Mesenchymal stem cell (in vitro differentiated cells and primary cell): ENCODE measurements at regions not wholly inside any gene's neighbourhood (a gene's known extent, or its start where the extent isn't known, plus 50 kb on each side); places are given as distances from the start of the nearest gene placed in this dataset.

Experiments
- DNase-seq: peaks from one replicate; pipeline ENCODE4 v3.0.0-alpha.2; 2013
- H2AFZ ChIP-seq: one replicate; pipeline ENCODE4 v1.6.1; 2013; ENCODE audit warnings: low read depth, mild to moderate bottlenecking, control low read depth, inconsistent platforms, low read length, moderate library complexity
- H2AK5ac ChIP-seq: 2 replicates; pipeline ENCODE4 v1.6.1; 2013; ENCODE audit warnings: low read length, moderate library complexity, mild to moderate bottlenecking, inconsistent platforms; ENCODE audit not compliant: severe bottlenecking
- H2BK120ac ChIP-seq: one replicate; pipeline ENCODE4 v1.6.1; 2013; ENCODE audit warnings: low read depth, mild to moderate bottlenecking, inconsistent platforms, low read length, moderate library complexity
- H2BK12ac ChIP-seq, 2 experiments: one replicate each; pipeline ENCODE4 v1.6.1; 2013; ENCODE audit warnings: inconsistent platforms in 2 of 2, low read length in 2 of 2, mild to moderate bottlenecking in 2 of 2, moderate library complexity in 2 of 2, control low read depth in 1 of 2
- H2BK15ac ChIP-seq: one replicate; pipeline ENCODE4 v1.6.1; 2013; ENCODE audit warnings: mild to moderate bottlenecking, low read depth, inconsistent platforms; ENCODE audit not compliant: poor library complexity, severe bottlenecking
- H2BK5ac ChIP-seq: 2 replicates; pipeline ENCODE4 v1.6.1; 2013; ENCODE audit warnings: low read depth, mild to moderate bottlenecking, low read length, control low read depth, inconsistent platforms; ENCODE audit not compliant: poor library complexity, severe bottlenecking
- H3K14ac ChIP-seq, 2 experiments: one replicate each; pipeline ENCODE4 v1.6.1; 2013; ENCODE audit warnings: inconsistent platforms in 2 of 2, low read length in 2 of 2, control low read depth in 1 of 2, mild to moderate bottlenecking in 1 of 2, moderate library complexity in 1 of 2
- H3K18ac ChIP-seq, 2 experiments: one replicate each; pipeline ENCODE4 v1.6.1; 2013; ENCODE audit warnings: inconsistent platforms in 2 of 2, low read length in 2 of 2, control low read depth in 1 of 2, low read depth in 1 of 2, mild to moderate bottlenecking in 1 of 2
- H3K23ac ChIP-seq, 2 experiments: one replicate each; pipeline ENCODE4 v1.6.1; 2013; ENCODE audit warnings: inconsistent platforms in 2 of 2, low read length in 2 of 2, mild to moderate bottlenecking in 2 of 2, moderate library complexity in 2 of 2, control low read depth in 1 of 2
- H3K27ac ChIP-seq: 2 replicates; pipeline ENCODE4 v1.5.1; 2013; ENCODE audit warnings: mild to moderate bottlenecking, moderate library complexity, low read length, control low read depth, inconsistent platforms; ENCODE audit not compliant: poor library complexity, severe bottlenecking
- H3K27me3 ChIP-seq, 2 experiments: 2 replicates each; pipeline versions ENCODE4 v1.6.1 to v1.7.0; 2013; ENCODE audit warnings: low read length in 2 of 2, mild to moderate bottlenecking in 2 of 2, moderate library complexity in 2 of 2, control low read depth in 1 of 2, inconsistent platforms in 1 of 2; ENCODE audit not compliant: control insufficient read depth in 1 of 2, insufficient read depth in 1 of 2
- H3K36me3 ChIP-seq, 2 experiments: 2 replicates each; pipeline versions ENCODE4 v1.6.1 to v1.7.0; 2013; ENCODE audit warnings: low read length in 2 of 2, control low read depth in 1 of 2, inconsistent platforms in 1 of 2, low read depth in 1 of 2, mild to moderate bottlenecking in 1 of 2; ENCODE audit not compliant: insufficient read depth in 2 of 2, control insufficient read depth in 1 of 2
- H3K4ac ChIP-seq, 2 experiments: one replicate each; pipeline ENCODE4 v1.6.1; 2013; ENCODE audit warnings: inconsistent platforms in 2 of 2, low read length in 2 of 2, mild to moderate bottlenecking in 2 of 2, moderate library complexity in 2 of 2, control low read depth in 1 of 2, low read depth in 1 of 2
- H3K4me1 ChIP-seq: 2 replicates; pipeline ENCODE4 v1.6.1; 2013; ENCODE audit warnings: low read depth, low read length, control low read depth; ENCODE audit not compliant: control insufficient read depth, insufficient read depth
- H3K4me2 ChIP-seq: 2 replicates; pipeline ENCODE4 v1.6.1; 2013; ENCODE audit warnings: low read length, mild to moderate bottlenecking, inconsistent platforms; ENCODE audit not compliant: poor library complexity, severe bottlenecking
- H3K4me3 ChIP-seq, 2 experiments: 2 replicates each; pipeline versions ENCODE4 v1.5.1 to v1.7.0; 2013; ENCODE audit warnings: low read length in 2 of 2, mild to moderate bottlenecking in 2 of 2, control low read depth in 1 of 2, low read depth in 1 of 2; ENCODE audit not compliant: insufficient read depth in 1 of 2
- H3K79me1 ChIP-seq: replicated peaks from 2 replicates; pipeline ENCODE4 v1.6.1; 2013; ENCODE audit warnings: mild to moderate bottlenecking, control low read depth, low read length, inconsistent platforms; ENCODE audit not compliant: poor library complexity, severe bottlenecking
- H3K9ac ChIP-seq: 2 replicates; pipeline ENCODE4 v1.7.0; 2013; ENCODE audit warnings: mild to moderate bottlenecking, low read length, moderate library complexity
- H3K9me3 ChIP-seq: 2 replicates; pipeline ENCODE4 v1.7.0; 2013; ENCODE audit warnings: mild to moderate bottlenecking, low read length; ENCODE audit not compliant: control insufficient read depth
- H4K8ac ChIP-seq: one replicate; pipeline ENCODE4 v1.6.1; 2013; ENCODE audit warnings: inconsistent platforms, mild to moderate bottlenecking, low read length, moderate library complexity
- H4K91ac ChIP-seq: one replicate; pipeline ENCODE4 v1.6.1; 2013; ENCODE audit warnings: mild to moderate bottlenecking, low read length, inconsistent platforms
- WGBS: methylation state at CpG from one replicate; pipeline ENCODE4 v1.1.7; 2013; ENCODE audit warnings: mixed read lengths; 5-methylcytosine and 5-hydroxymethylcytosine counted together

DNA sequence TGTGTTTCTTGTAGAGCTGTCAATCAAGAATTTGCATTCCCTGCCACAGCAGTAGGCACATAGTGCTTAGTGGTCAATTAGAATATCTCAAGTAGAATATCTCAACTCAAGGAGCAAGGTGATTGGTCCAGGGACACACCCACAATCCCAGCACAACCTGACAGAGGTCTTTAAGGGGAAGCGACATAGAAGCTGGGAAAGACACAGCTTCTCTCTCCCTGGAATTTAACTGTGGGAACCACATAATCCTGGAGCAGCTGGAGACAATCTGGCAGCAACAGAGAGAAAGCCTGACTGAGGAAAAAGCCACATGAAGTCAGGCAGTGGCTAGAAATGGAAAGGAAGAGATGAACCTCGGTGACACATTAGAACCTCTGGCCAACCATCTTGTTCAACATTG lies 85.7 kb upstream of the LMO3 start:
- H3K27ac ChIP-seq = no peak overlapping the region
- no peak overlapping the region for H2BK12ac ChIP-seq
- no peak overlapping the region for H4K91ac ChIP-seq
- WGBS = 77% methylated on average over 2 of the region's 2 CpGs
- no peak overlapping the region for H2AFZ ChIP-seq
- no peak overlapping the region for H3K9ac ChIP-seq
- no peak overlapping the region for H3K14ac ChIP-seq
- no peak overlapping the region for H3K4me2 ChIP-seq
- H3K36me3 ChIP-seq = no peaks in the 10 kb centered on the region
- no peak for DNase-seq
- H3K27me3 ChIP-seq = no peaks in the 10 kb centered on the region
- H3K4me1 ChIP-seq = no peaks in the 10 kb centered on the region
- peaks cover 20% of the 10 kb centered on the region for H3K9me3 ChIP-seq
- H3K79me1 ChIP-seq = no peaks in the 10 kb centered on the region
- no peak overlapping the region for H2BK120ac ChIP-seq
- no peak overlapping the region for H3K4ac ChIP-seq
- no peak overlapping the region for H2BK15ac ChIP-seq
- no peak overlapping the region for H3K4me3 ChIP-seq
- no peak overlapping the region for H4K8ac ChIP-seq
- H3K23ac ChIP-seq = no peak overlapping the region
- no peak overlapping the region for H2BK5ac ChIP-seq
- no peak overlapping the region for H2AK5ac ChIP-seq
- H3K18ac ChIP-seq = no peak overlapping the region

DNA sequence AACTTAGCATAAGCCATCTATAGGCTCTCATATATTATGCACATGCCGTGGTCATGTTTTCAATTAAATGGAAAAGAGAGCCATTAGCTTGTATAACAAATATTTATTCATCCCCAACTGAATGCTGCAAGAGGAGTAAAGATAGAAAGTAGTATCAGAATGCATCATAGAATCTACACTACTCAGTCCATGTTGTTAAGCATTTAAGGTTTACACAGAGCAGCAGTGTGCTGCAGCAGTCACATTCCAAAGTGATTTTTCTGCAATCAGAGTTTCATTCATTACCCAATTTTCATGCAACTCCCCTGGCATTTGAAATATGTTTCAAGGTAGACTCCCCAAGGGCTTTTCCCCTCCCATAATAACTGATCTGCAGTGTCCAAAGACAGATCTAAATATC lies 82.2 kb upstream of the LMO3 start:
- H3K36me3 ChIP-seq = no peaks in the 10 kb centered on the region
- H3K4ac ChIP-seq = no peak overlapping the region
- H2AK5ac ChIP-seq = no peak overlapping the region
- peaks cover 6% of the 10 kb centered on the region for H3K9me3 ChIP-seq
- no peak overlapping the region for H4K8ac ChIP-seq
- no peak overlapping the region for H2BK15ac ChIP-seq
- no peak overlapping the region for H3K4me2 ChIP-seq
- no peaks in the 10 kb centered on the region for H3K27me3 ChIP-seq
- no peak overlapping the region for H3K14ac ChIP-seq
- no peak overlapping the region for H3K4me3 ChIP-seq
- H2BK12ac ChIP-seq = no peak overlapping the region
- H3K79me1 ChIP-seq = no peaks in the 10 kb centered on the region
- H2AFZ ChIP-seq = no peak overlapping the region
- no peak overlapping the region for H4K91ac ChIP-seq
- no peak overlapping the region for H3K23ac ChIP-seq
- H3K4me1 ChIP-seq = no peaks in the 10 kb centered on the region
- H2BK5ac ChIP-seq = no peak overlapping the region
- no CpG with 5 or more reads among the region's 1 CpG for WGBS
- no peak overlapping the region for H2BK120ac ChIP-seq
- H3K18ac ChIP-seq = no peak overlapping the region
- H3K9ac ChIP-seq = no peak overlapping the region
- no peak overlapping the region for H3K27ac ChIP-seq
- DNase-seq = no peak

DNA sequence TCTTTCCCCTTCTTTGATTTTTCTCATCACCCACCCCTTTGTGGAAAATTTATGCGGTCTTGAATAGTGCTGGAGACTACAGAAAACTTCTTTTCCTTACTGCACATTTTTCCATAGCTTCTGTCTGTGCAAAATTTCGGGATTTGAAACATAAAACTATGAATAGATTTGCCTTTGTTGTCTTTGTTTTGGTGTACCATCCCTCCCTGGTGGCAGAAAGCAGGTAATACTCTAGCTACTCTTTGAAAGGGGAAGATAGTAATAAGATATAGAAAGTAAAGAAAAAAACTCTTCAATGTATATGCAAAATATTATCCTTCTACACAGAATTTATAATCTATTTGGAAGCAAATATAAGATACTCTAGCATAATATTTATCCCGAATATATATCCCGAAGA lies 79.1 kb upstream of the LMO3 start:
- no peak overlapping the region for H2BK5ac ChIP-seq
- H3K4me1 ChIP-seq = no peaks in the 10 kb centered on the region
- no peak overlapping the region for H3K27ac ChIP-seq
- H2BK15ac ChIP-seq = no peak overlapping the region
- no peak overlapping the region for H3K4me2 ChIP-seq
- H2BK12ac ChIP-seq = no peak overlapping the region
- H3K18ac ChIP-seq = no peak overlapping the region
- no peak overlapping the region for H3K4me3 ChIP-seq
- H2AFZ ChIP-seq = no peak overlapping the region
- no peak overlapping the region for H4K8ac ChIP-seq
- no peaks in the 10 kb centered on the region for H3K27me3 ChIP-seq
- H3K9me3 ChIP-seq = no peaks in the 10 kb centered on the region
- H2BK120ac ChIP-seq = no peak overlapping the region
- H3K23ac ChIP-seq = no peak overlapping the region
- 86% methylated on average over 2 of the region's 4 CpGs for WGBS
- no peaks in the 10 kb centered on the region for H3K36me3 ChIP-seq
- no peak overlapping the region for H3K14ac ChIP-seq
- no peak overlapping the region for H2AK5ac ChIP-seq
- no peak overlapping the region for H3K9ac ChIP-seq
- no peaks in the 10 kb centered on the region for H3K79me1 ChIP-seq
- H4K91ac ChIP-seq = no peak overlapping the region
- no peak overlapping the region for H3K4ac ChIP-seq
- no peak for DNase-seq

- H2BK5ac ChIP-seq = no peak overlapping the region
- H3K4me2 ChIP-seq = no peak overlapping the region
- no peak overlapping the region for H3K4me3 ChIP-seq
- H3K79me1 ChIP-seq = no peaks in the 10 kb centered on the region
- H2BK12ac ChIP-seq = no peak overlapping the region
- H3K27ac ChIP-seq = no peak overlapping the region
- H3K9me3 ChIP-seq = no peaks in the 10 kb centered on the region
- no peak overlapping the region for H3K14ac ChIP-seq
- H3K9ac ChIP-seq = no peak overlapping the region
- no peak overlapping the region for H4K8ac ChIP-seq
- H3K4me1 ChIP-seq = no peaks in the 10 kb centered on the region
- no peak overlapping the region for H2BK15ac ChIP-seq
- no peak overlapping the region for H2BK120ac ChIP-seq
- H4K91ac ChIP-seq = no peak overlapping the region
- H2AK5ac ChIP-seq = no peak overlapping the region
- H3K4ac ChIP-seq = no peak overlapping the region
- H2AFZ ChIP-seq = no peak overlapping the region
- H3K27me3 ChIP-seq = no peaks in the 10 kb centered on the region
- DNase-seq = no peak
- H3K23ac ChIP-seq = no peak overlapping the region
- no peak overlapping the region for H3K18ac ChIP-seq
- H3K36me3 ChIP-seq = no peaks in the 10 kb centered on the region
Observed at GRCh38 chr12:16681196-16681595, 75.2 kb upstream of the LMO3 start.
